ENCODE measurements at regions not wholly inside any gene's neighbourhood (a gene's known extent, or its start where the extent isn't known, plus 50 kb on each side); places are given as distances from the start of the nearest gene placed in this dataset.

DNA sequence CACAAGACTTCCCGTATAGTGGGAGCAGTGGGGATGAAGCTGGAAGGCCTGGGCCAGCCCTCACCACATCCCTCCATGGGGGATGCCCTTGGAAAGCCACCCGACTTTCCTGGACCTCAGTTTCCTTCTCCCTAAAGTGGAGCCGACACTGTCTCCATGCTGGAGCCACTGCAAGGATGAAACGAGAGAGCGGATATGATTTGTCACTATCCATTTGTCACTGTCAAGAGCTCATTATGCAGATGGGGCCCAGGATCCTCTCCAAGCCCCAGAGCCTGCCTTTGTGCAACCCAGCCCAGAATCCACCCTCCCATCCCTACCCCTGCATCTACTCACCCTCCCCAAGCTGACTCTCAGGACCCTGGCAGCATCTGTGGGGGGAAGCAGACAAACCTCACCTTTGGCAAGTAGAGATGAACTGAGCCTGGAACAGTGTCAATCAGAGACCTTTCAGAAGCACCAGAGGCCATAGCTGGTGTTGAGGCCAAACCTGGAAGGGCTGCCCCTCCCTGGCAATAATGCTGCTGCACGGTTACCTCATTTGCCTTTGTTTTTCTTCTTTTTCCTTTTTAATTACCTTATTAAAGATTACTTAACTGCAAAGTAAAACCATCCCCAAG lies 287.7 kb upstream of the RTL1 start:
- TF ChIP-seq, protein P1, sequence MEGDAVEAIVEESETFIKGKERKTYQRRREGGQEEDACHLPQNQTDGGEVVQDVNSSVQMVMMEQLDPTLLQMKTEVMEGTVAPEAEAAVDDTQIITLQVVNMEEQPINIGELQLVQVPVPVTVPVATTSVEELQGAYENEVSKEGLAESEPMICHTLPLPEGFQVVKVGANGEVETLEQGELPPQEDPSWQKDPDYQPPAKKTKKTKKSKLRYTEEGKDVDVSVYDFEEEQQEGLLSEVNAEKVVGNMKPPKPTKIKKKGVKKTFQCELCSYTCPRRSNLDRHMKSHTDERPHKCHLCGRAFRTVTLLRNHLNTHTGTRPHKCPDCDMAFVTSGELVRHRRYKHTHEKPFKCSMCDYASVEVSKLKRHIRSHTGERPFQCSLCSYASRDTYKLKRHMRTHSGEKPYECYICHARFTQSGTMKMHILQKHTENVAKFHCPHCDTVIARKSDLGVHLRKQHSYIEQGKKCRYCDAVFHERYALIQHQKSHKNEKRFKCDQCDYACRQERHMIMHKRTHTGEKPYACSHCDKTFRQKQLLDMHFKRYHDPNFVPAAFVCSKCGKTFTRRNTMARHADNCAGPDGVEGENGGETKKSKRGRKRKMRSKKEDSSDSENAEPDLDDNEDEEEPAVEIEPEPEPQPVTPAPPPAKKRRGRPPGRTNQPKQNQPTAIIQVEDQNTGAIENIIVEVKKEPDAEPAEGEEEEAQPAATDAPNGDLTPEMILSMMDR (conservative IDR thresholded peaks at IDR 0.05; ENCODE audit: low read depth, low read length): no peak
- no peak for TF ChIP-seq EZH2 (IDR thresholded peaks at IDR 0.05; ENCODE audit: borderline replicate concordance, low read depth, low read length, poor library complexity, severe bottlenecking)

Data from A673 (cell line).